CD4-positive, CD25-positive, alpha-beta regulatory T cell (primary cell): ENCODE measurements at regions not wholly inside any gene's neighbourhood (a gene's known extent, or its start where the extent isn't known, plus 50 kb on each side); places are given as distances from the start of the nearest gene placed in this dataset.
A peak's percentile ranks its signal among the peaks of the same experiment; 100 is the strongest.

ENCODE experiments used
- ATAC-seq, 2 donors: fragments of 150-1000 bp; cut with Tn5 transposase; one replicate each; pipeline ENCODE4 v1.10.0; 2021; ENCODE audit warnings: low read depth in 2 of 2, moderate number of reproducible peaks in 2 of 2, moderate library complexity in 1 of 2
- DNase-seq, 3 donors: peaks; one replicate each; pipeline versions ENCODE4 v3.0.0 to v3.0.0-alpha.2; 2012 to 2022; ENCODE audit warnings: mixed read lengths in 1 of 3
- H3K27ac ChIP-seq: one replicate; pipeline ENCODE4 v1.7.0; 2013; ENCODE audit warnings: mild to moderate bottlenecking, low read length; ENCODE audit not compliant: insufficient read depth, poor library complexity, severe bottlenecking
- H3K27me3 ChIP-seq: one replicate; pipeline ENCODE4 v1.7.0; 2013; ENCODE audit warnings: low read length; ENCODE audit not compliant: control insufficient read depth, insufficient read depth
- H3K36me3 ChIP-seq: one replicate; pipeline ENCODE4 v1.7.0; 2013; ENCODE audit warnings: mild to moderate bottlenecking, low read length, moderate library complexity; ENCODE audit not compliant: control insufficient read depth, insufficient read depth
- H3K4me1 ChIP-seq: 2 replicates; pipeline ENCODE4 v1.7.0; 2013; ENCODE audit warnings: mild to moderate bottlenecking, low read length; ENCODE audit not compliant: insufficient read depth, control insufficient read depth, poor library complexity, severe bottlenecking
- H3K4me3 ChIP-seq: one replicate; pipeline ENCODE4 v1.7.0; 2013; ENCODE audit warnings: low read depth, mild to moderate bottlenecking, low read length, moderate library complexity
- H3K9me3 ChIP-seq, 2 experiments: 1 replicate in 1 of 2; 2 replicates in 1 of 2; pipeline ENCODE4 v1.7.0; 2013; ENCODE audit warnings: low read length in 2 of 2, mild to moderate bottlenecking in 1 of 2, moderate library complexity in 1 of 2; ENCODE audit not compliant: control insufficient read depth in 2 of 2
- H3K27ac Mint-ChIP-seq, 3 donors: one replicate each; pipeline ENCODE4 v1.8.0; 2020 to 2022; ENCODE audit warnings: mild to moderate bottlenecking in 3 of 3, mixed read lengths in 3 of 3, moderate library complexity in 2 of 3
- H3K27me3 Mint-ChIP-seq: one replicate; pipeline ENCODE4 v1.8.0; 2022; ENCODE audit warnings: mild to moderate bottlenecking, mixed read lengths
- H3K36me3 Mint-ChIP-seq: one replicate; pipeline ENCODE4 v1.8.0; 2020; ENCODE audit warnings: mixed read lengths
- H3K4me1 Mint-ChIP-seq, 4 donors: one replicate each; pipeline ENCODE4 v1.8.0; 2020 to 2022; ENCODE audit warnings: mixed read lengths in 4 of 4, mild to moderate bottlenecking in 1 of 4
- H3K4me3 Mint-ChIP-seq, 4 donors: one replicate each; pipeline ENCODE4 v1.8.0; 2020 to 2022; ENCODE audit warnings: mild to moderate bottlenecking in 4 of 4, mixed read lengths in 4 of 4, moderate library complexity in 3 of 4
- H3K9me3 Mint-ChIP-seq, 7 donors: one replicate each; pipeline ENCODE4 v1.8.0; 2020 to 2022; ENCODE audit warnings: mixed read lengths in 7 of 7, mild to moderate bottlenecking in 3 of 7, moderate library complexity in 2 of 7

- H3K27ac Mint-ChIP-seq = peak overlapping the region in 1 of 3 donors; percentile 1
- H3K36me3 ChIP-seq = no peaks in the 10 kb centered on the region
- ATAC-seq (no peak), DNase-seq (no peak)
- peaks cover 0 to 4% of the 10 kb centered on the region in 2 experiments for H3K9me3 ChIP-seq
- H3K4me3 Mint-ChIP-seq = no peak overlapping the region
- no peak overlapping the region for H3K4me3 ChIP-seq
- H3K36me3 Mint-ChIP-seq = no peaks in the 10 kb centered on the region
- H3K27ac ChIP-seq = no peak overlapping the region
- peaks cover 0 to 2% (median 0%) of the 10 kb centered on the region in 4 donors for H3K4me1 Mint-ChIP-seq
- no peaks in the 10 kb centered on the region for H3K9me3 Mint-ChIP-seq
- no peaks in the 10 kb centered on the region for H3K4me1 ChIP-seq
- H3K27me3 Mint-ChIP-seq = peaks cover 28% of the 10 kb centered on the region
- H3K27me3 ChIP-seq = peaks cover 6% of the 10 kb centered on the region
These were observed 176.5 kb downstream of the USP12 start for GRCh38 chr13:26995159-26995558.

- Mint-ChIP-seq H3K27ac (no peak overlapping the region), H3K27me3 (peaks cover 21% of the 10 kb centered on the region), H3K36me3 (no peaks in the 10 kb centered on the region), H3K4me1 (peaks cover 0 to 2% (median 0%) of the 10 kb centered on the region in 4 donors), H3K9me3 (no peaks in the 10 kb centered on the region), H3K4me3 (no peak overlapping the region)
- DNase-seq (no peak), ATAC-seq (no peak)
- H3K27ac ChIP-seq = no peak overlapping the region
- H3K4me1 ChIP-seq = no peaks in the 10 kb centered on the region
- H3K36me3 ChIP-seq = no peaks in the 10 kb centered on the region
- H3K4me3 ChIP-seq = no peak overlapping the region
- peaks cover 0 to 4% of the 10 kb centered on the region in 2 experiments for H3K9me3 ChIP-seq
- H3K27me3 ChIP-seq = peaks cover 3% of the 10 kb centered on the region
These were observed 177.8 kb downstream of the USP12 start for GRCh38 chr13:26993780-26994179.

- H3K27ac Mint-ChIP-seq = no peak overlapping the region
- peaks cover 19% of the 10 kb centered on the region for H3K27me3 Mint-ChIP-seq
- no peaks in the 10 kb centered on the region for H3K36me3 Mint-ChIP-seq
- Histone ChIP-seq H3K27me3 (peaks cover 3% of the 10 kb centered on the region), H3K27ac (no peak overlapping the region), H3K4me1 (no peaks in the 10 kb centered on the region), H3K4me3 (no peak overlapping the region), H3K9me3 (peaks cover 0 to 4% of the 10 kb centered on the region in 2 experiments), H3K36me3 (no peaks in the 10 kb centered on the region)
- peaks cover 0 to 2% (median 0%) of the 10 kb centered on the region in 4 donors for H3K4me1 Mint-ChIP-seq
- DNase-seq (no peak), ATAC-seq (no peak)
- no peaks in the 10 kb centered on the region for H3K9me3 Mint-ChIP-seq
- H3K4me3 Mint-ChIP-seq = no peak overlapping the region
These were observed 178.5 kb downstream of the USP12 start for GRCh38 chr13:26992951-26993719.

GRCh38 chr13:26991508-26992181 is 180.0 kb downstream of the USP12 start:
- Histone ChIP-seq H3K9me3 (peaks cover 0 to 4% of the 10 kb centered on the region in 2 experiments), H3K27me3 (peaks cover 3% of the 10 kb centered on the region), H3K4me3 (no peak overlapping the region), H3K27ac (no peak overlapping the region), H3K4me1 (no peaks in the 10 kb centered on the region), H3K36me3 (no peaks in the 10 kb centered on the region)
- Mint-ChIP-seq H3K4me1 (no peaks in the 10 kb centered on the region), H3K36me3 (no peaks in the 10 kb centered on the region), H3K9me3 (no peaks in the 10 kb centered on the region), H3K27me3 (peaks cover 14% of the 10 kb centered on the region), H3K27ac (no peak overlapping the region), H3K4me3 (no peak overlapping the region)
- DNase-seq = no peak
- ATAC-seq = no peak

GRCh38 chr13:26989957-26990713 is 181.5 kb downstream of the USP12 start:
- no peaks in the 10 kb centered on the region for H3K9me3 Mint-ChIP-seq
- no peaks in the 10 kb centered on the region for H3K4me1 Mint-ChIP-seq
- no peak overlapping the region for H3K4me3 Mint-ChIP-seq
- no peaks in the 10 kb centered on the region for H3K4me1 ChIP-seq
- H3K4me3 ChIP-seq = no peak overlapping the region
- no peaks in the 10 kb centered on the region for H3K36me3 ChIP-seq
- DNase-seq (no peak), ATAC-seq (no peak)
- no peak overlapping the region for H3K27ac ChIP-seq
- peaks cover 14% of the 10 kb centered on the region for H3K27me3 Mint-ChIP-seq
- no peaks in the 10 kb centered on the region for H3K27me3 ChIP-seq
- H3K27ac Mint-ChIP-seq = no peak overlapping the region
- H3K9me3 ChIP-seq = no peaks in the 10 kb centered on the region
- no peaks in the 10 kb centered on the region for H3K36me3 Mint-ChIP-seq

- Mint-ChIP-seq H3K36me3 (no peaks in the 10 kb centered on the region), H3K4me1 (no peaks in the 10 kb centered on the region), H3K27ac (no peak overlapping the region), H3K4me3 (no peak overlapping the region), H3K9me3 (no peaks in the 10 kb centered on the region), H3K27me3 (peaks cover 10% of the 10 kb centered on the region)
- Histone ChIP-seq H3K4me3 (no peak overlapping the region), H3K36me3 (no peaks in the 10 kb centered on the region), H3K27ac (no peak overlapping the region), H3K4me1 (no peaks in the 10 kb centered on the region), H3K9me3 (no peaks in the 10 kb centered on the region), H3K27me3 (no peaks in the 10 kb centered on the region)
- DNase-seq (no peak), ATAC-seq (no peak)
These were observed 182.2 kb downstream of the USP12 start for GRCh38 chr13:26989261-26989956.

GRCh38 chr13:26988059-26988769 is 183.4 kb downstream of the USP12 start:
- Mint-ChIP-seq H3K4me1 (no peaks in the 10 kb centered on the region), H3K27ac (no peak overlapping the region), H3K36me3 (no peaks in the 10 kb centered on the region), H3K4me3 (no peak overlapping the region), H3K27me3 (peaks cover 6% of the 10 kb centered on the region), H3K9me3 (no peaks in the 10 kb centered on the region)
- no peak for ATAC-seq
- DNase-seq = no peak
- no peak overlapping the region for H3K27ac ChIP-seq
- H3K36me3 ChIP-seq = no peaks in the 10 kb centered on the region
- no peak overlapping the region for H3K4me3 ChIP-seq
- peaks cover 5% of the 10 kb centered on the region for H3K27me3 ChIP-seq
- no peaks in the 10 kb centered on the region for H3K9me3 ChIP-seq
- H3K4me1 ChIP-seq = no peaks in the 10 kb centered on the region
